ENCODE measurements at regions not wholly inside any gene's neighbourhood (a gene's known extent, or its start where the extent isn't known, plus 50 kb on each side); places are given as distances from the start of the nearest gene placed in this dataset.

GRCh38 chr2:200130762-200131166 is 175.4 kb downstream of the MAIP1 start:
- no peak for TF ChIP-seq CTCF (conservative IDR thresholded peaks at IDR 0.05; ENCODE audit: low read depth, low read length)
- TF ChIP-seq EZH2 (IDR thresholded peaks at IDR 0.05; ENCODE audit: low read length, unreplicated experiment), result no peak
